SK-N-MC (cell line): ENCODE measurements at regions not wholly inside any gene's neighbourhood (a gene's known extent, or its start where the extent isn't known, plus 50 kb on each side); places are given as distances from the start of the nearest gene placed in this dataset.
"Not testable (repeated sequence)": the region's sequence is repeated elsewhere in the genome, so short reads cannot be mapped to it uniquely, and the experiment has no call there.

Experiments used
- DNase-seq: peaks from one replicate; pipeline ENCODE4 v3.0.0-alpha.2; 2011; ENCODE audit warnings: low read depth, low spot score
- H3K27ac ChIP-seq: fragments of 200-600 bp; sonication (generic); 2 replicates; pipeline ENCODE4 v1.5.1; 2016; ENCODE audit warnings: mixed run types
- H3K36me3 ChIP-seq: fragments of 200-600 bp; sonication (generic); 2 replicates; pipeline ENCODE4 v1.6.1; 2017; ENCODE audit warnings: antibody characterized with exemption, low read length, mixed read lengths; ENCODE audit not compliant: insufficient read depth
- H3K4me3 ChIP-seq: fragments of 200-600 bp; sonication (generic); 2 replicates; pipeline ENCODE4 v1.5.1; 2016
- H3K9ac ChIP-seq: fragments of 200-600 bp; sonication (generic); 2 replicates; pipeline ENCODE4 v1.8.0; 2017; ENCODE audit warnings: mixed run types, mixed read lengths; ENCODE audit not compliant: insufficient read length
- H3K9me3 ChIP-seq: fragments of 200-600 bp; sonication (generic); 2 replicates; pipeline ENCODE4 v1.6.1; 2017; ENCODE audit warnings: low read depth, mild to moderate bottlenecking, antibody characterized with exemption, low read length, moderate library complexity, mixed read lengths
- EZH2 ChIP-seq: fragments of 200-600 bp; sonication (generic); IDR thresholded peaks from one replicate; pipeline ENCODE4 v1.6.1; 2017; ENCODE audit warnings: antibody characterized with exemption
- FOXP2 ChIP-seq: optimal IDR thresholded peaks from 2 replicates; pipeline ENCODE3; 2011; ENCODE audit warnings: mild to moderate bottlenecking, moderate library complexity; ENCODE audit not compliant: insufficient read depth; ENCODE audit errors: extremely low read length, control extremely low read depth
- POLR2AphosphoS5 ChIP-seq: IDR thresholded peaks from 2 replicates; pipeline ENCODE4 v1.6.1; 2012; ENCODE audit warnings: mild to moderate bottlenecking, low read depth, low read length, borderline replicate concordance

- no peak overlapping the region for H3K9ac ChIP-seq
- DNase-seq, result no peak
- H3K9me3 ChIP-seq, result no peaks in the 10 kb centered on the region
- H3K4me3 ChIP-seq, result no peak overlapping the region
- no peak overlapping the region for H3K27ac ChIP-seq
- TF ChIP-seq FOXP2, result no peak
- TF ChIP-seq POLR2AphosphoS5, result no peak
- TF ChIP-seq EZH2, result no peak
- no peaks in the 10 kb centered on the region for H3K36me3 ChIP-seq
Observed at GRCh38 chr4:126396121-126396520, 1081.4 kb downstream of the FAT4 start.

- Histone ChIP-seq H3K27ac (no peak overlapping the region), H3K9ac (no peak overlapping the region), H3K4me3 (no peak overlapping the region), H3K9me3 (no peaks in the 10 kb centered on the region), H3K36me3 (no peaks in the 10 kb centered on the region)
- TF ChIP-seq POLR2AphosphoS5 (no peak), FOXP2 (no peak), EZH2 (no peak)
- DNase-seq, result no peak
Observed at GRCh38 chr4:126396703-126397102, 1081.9 kb downstream of the FAT4 start.

GRCh38 chr4:126404549-126404948 is 1089.8 kb downstream of the FAT4 start:
- Histone ChIP-seq H3K36me3 (no peaks in the 10 kb centered on the region), H3K9ac (no peak overlapping the region), H3K4me3 (no peak overlapping the region), H3K27ac (no peak overlapping the region), H3K9me3 (peaks cover 11% of the 10 kb centered on the region; the same call in 1 of the 2 replicates)
- TF ChIP-seq EZH2 (no peak), POLR2AphosphoS5 (no peak), FOXP2 (no peak)
- no peak for DNase-seq

- no peak overlapping the region for H3K4me3 ChIP-seq
- no peaks in the 10 kb centered on the region for H3K36me3 ChIP-seq
- H3K9me3 ChIP-seq, result peaks cover 11% of the 10 kb centered on the region; the same call in 1 of the 2 replicates
- no peak overlapping the region for H3K9ac ChIP-seq
- no peak for DNase-seq
- TF ChIP-seq FOXP2, result no peak
- no peak for TF ChIP-seq POLR2AphosphoS5
- no peak for TF ChIP-seq EZH2
- H3K27ac ChIP-seq, result no peak overlapping the region
Observed at GRCh38 chr4:126405369-126405982, 1090.7 kb downstream of the FAT4 start.

- H3K9me3 ChIP-seq, result peaks cover 11% of the 10 kb centered on the region; the same call in 1 of the 2 replicates
- H3K27ac ChIP-seq, result no peak overlapping the region
- no peak for TF ChIP-seq POLR2AphosphoS5
- no peak for TF ChIP-seq FOXP2
- no peak for TF ChIP-seq EZH2
- H3K4me3 ChIP-seq, result no peak overlapping the region
- DNase-seq, result no peak
- no peaks in the 10 kb centered on the region for H3K36me3 ChIP-seq
- no peak overlapping the region for H3K9ac ChIP-seq
Observed at GRCh38 chr4:126409746-126410145, 1095.0 kb downstream of the FAT4 start.

DNA sequence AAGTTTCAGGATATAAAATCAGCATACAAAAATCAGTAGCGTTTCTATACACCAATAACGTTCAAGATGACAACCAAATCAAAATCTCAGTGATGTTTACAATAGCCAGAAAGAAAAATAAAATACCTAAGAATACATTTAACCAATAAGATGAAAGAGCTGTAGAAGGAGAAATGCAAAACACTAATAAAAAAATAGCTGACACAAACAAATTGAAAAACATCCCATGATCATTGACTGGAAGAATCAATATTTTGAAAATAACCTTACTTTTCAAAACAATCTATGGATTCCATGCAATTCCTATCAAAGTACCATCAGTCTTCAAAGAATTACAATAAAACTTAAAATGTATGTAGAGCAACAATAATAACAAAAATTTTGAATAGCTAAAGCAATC is 1096.3 kb downstream of the FAT4 start:
- TF ChIP-seq POLR2AphosphoS5, result no peak
- no peak for TF ChIP-seq FOXP2
- TF ChIP-seq EZH2, result no peak
- Histone ChIP-seq H3K9me3 (peaks cover 11% of the 10 kb centered on the region; the same call in 1 of the 2 replicates), H3K27ac (no peak overlapping the region), H3K36me3 (no peaks in the 10 kb centered on the region), H3K9ac (no peak overlapping the region), H3K4me3 (no peak overlapping the region)
- no peak for DNase-seq

- H3K27ac ChIP-seq, DNase-seq, H3K9me3 ChIP-seq, H3K4me3 ChIP-seq, H3K36me3 ChIP-seq, H3K9ac ChIP-seq: not testable (repeated sequence)
Observed at GRCh38 chr4:126412310-126412709, 1097.6 kb downstream of the FAT4 start.

DNA sequence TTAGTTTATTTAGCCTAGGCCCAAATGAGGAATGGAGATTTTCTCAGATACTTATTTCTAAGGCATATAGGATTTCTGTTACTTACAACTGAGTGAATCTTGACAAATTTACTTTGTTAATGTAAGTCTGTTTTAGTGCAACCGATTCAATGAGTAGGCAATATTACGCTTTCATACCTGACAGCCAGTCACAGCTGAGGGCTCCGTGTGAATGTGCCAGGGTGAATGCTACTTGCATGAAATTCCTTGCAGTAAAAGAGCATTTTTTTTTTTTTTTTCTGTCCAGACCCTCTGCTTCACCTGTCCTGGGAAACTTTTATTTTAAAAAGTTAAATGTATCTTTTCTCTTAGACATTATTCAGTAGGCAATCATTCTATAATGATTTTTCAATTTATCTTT is 1100.0 kb downstream of the FAT4 start:
- Histone ChIP-seq H3K27ac (peak overlapping the region; percentile 40), H3K4me3 (no peak overlapping the region), H3K9ac (no peak overlapping the region), H3K9me3 (no peaks in the 10 kb centered on the region; the same call in 1 of the 2 replicates), H3K36me3 (no peaks in the 10 kb centered on the region)
- TF ChIP-seq POLR2AphosphoS5 (no peak), FOXP2 (no peak), EZH2 (no peak)
- no peak for DNase-seq

DNA sequence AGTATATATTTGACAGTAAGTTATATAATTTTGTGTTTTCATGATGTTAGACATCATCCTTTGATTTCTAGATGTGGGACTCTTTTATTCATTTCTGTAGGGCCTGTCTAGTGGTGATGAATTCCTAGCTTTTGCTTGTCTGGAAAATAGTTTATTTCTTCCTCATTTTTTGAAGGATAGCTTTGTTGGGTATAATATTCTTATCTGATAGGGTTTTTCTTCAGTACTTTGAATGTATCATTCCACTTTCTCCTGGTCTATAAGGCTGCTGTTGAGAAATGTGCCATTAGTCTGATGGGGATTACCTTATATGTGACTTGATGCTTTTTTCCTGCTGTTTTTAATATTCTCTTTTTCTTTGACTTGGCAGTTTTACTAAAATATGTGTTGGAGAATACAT is 1104.5 kb downstream of the FAT4 start:
- peaks cover 15% of the 10 kb centered on the region for H3K9me3 ChIP-seq
- H3K9ac ChIP-seq, result no peak overlapping the region
- H3K36me3 ChIP-seq, result peaks cover 12% of the 10 kb centered on the region
- no peak overlapping the region for H3K27ac ChIP-seq
- H3K4me3 ChIP-seq, result no peak overlapping the region
- no peak for TF ChIP-seq FOXP2
- no peak for TF ChIP-seq POLR2AphosphoS5
- no peak for TF ChIP-seq EZH2
- DNase-seq, result no peak
